GM19397 (cell line): ENCODE measurements at regions not wholly inside any gene's neighbourhood (a gene's known extent, or its start where the extent isn't known, plus 50 kb on each side); places are given as distances from the start of the nearest gene placed in this dataset.

Source experiments
- ATAC-seq: cut with Tn5 transposase; IDR thresholded peaks from one replicate; pipeline ENCODE4 v1.9.1; 2021; ENCODE audit warnings: mild to moderate bottlenecking, moderate library complexity; ENCODE audit not compliant: unreplicated experiment

- ATAC-seq = no peak
These were observed 440.0 kb upstream of the MPDZ start for GRCh38 chr9:13719446-13719845.

- no peak for ATAC-seq
These were observed 439.0 kb upstream of the MPDZ start for GRCh38 chr9:13718539-13718938.

GRCh38 chr9:13718086-13718485 lies 438.6 kb upstream of the MPDZ start:
- no peak for ATAC-seq

- no peak for ATAC-seq
These were observed 438.0 kb upstream of the MPDZ start for GRCh38 chr9:13717322-13718054.

- no peak for ATAC-seq
These were observed 437.3 kb upstream of the MPDZ start for GRCh38 chr9:13716601-13717321.

- no peak for ATAC-seq
These were observed 436.6 kb upstream of the MPDZ start for GRCh38 chr9:13716090-13716489.

GRCh38 chr9:13715430-13715829 lies 435.9 kb upstream of the MPDZ start:
- ATAC-seq = no peak

- no peak for ATAC-seq
These were observed 428.4 kb upstream of the MPDZ start for GRCh38 chr9:13707612-13708576.

GRCh38 chr9:13705918-13706317 lies 426.4 kb upstream of the MPDZ start:
- ATAC-seq = no peak

- ATAC-seq = no peak
These were observed 425.9 kb upstream of the MPDZ start for GRCh38 chr9:13705373-13705772.

- ATAC-seq = no peak
These were observed 411.1 kb upstream of the MPDZ start for GRCh38 chr9:13690595-13690994.

GRCh38 chr9:13689925-13690324 lies 410.4 kb upstream of the MPDZ start:
- ATAC-seq = no peak

GRCh38 chr9:13688990-13689600 lies 409.6 kb upstream of the MPDZ start:
- no peak for ATAC-seq

GRCh38 chr9:13688223-13688989 lies 408.9 kb upstream of the MPDZ start:
- ATAC-seq = no peak

GRCh38 chr9:13684656-13685055 lies 405.2 kb upstream of the MPDZ start:
- no peak for ATAC-seq

- ATAC-seq = no peak
These were observed 398.3 kb upstream of the MPDZ start for GRCh38 chr9:13677801-13678200.

GRCh38 chr9:13675638-13676000 lies 396.1 kb upstream of the MPDZ start:
- ATAC-seq = no peak

- ATAC-seq = no peak
These were observed 395.6 kb upstream of the MPDZ start for GRCh38 chr9:13674926-13675637.

- no peak for ATAC-seq
These were observed 393.9 kb upstream of the MPDZ start for GRCh38 chr9:13673348-13673747.
